ENCODE measurements at regions not wholly inside any gene's neighbourhood (a gene's known extent, or its start where the extent isn't known, plus 50 kb on each side); places are given as distances from the start of the nearest gene placed in this dataset.

- Histone ChIP-seq H2AFZ (no peak overlapping the region), H4K20me1 (replicated peaks; ENCODE audit: insufficient read depth) (no peaks in the 10 kb centered on the region), H3K9me2 (ENCODE audit: insufficient read depth) (no peaks in the 10 kb centered on the region), H3K79me2 (replicated peaks; ENCODE audit: insufficient read depth) (no peaks in the 10 kb centered on the region), H3F3A (replicated peaks; ENCODE audit: low read depth) (no peaks in the 10 kb centered on the region), H3K4me1 (ENCODE audit: insufficient read depth) (no peaks in the 10 kb centered on the region), H3K4me2 (no peak overlapping the region), H3K4me3 (no peak overlapping the region), H3K27ac (ENCODE audit: low read depth) (no peak overlapping the region), H3K27me3 (ENCODE audit: insufficient read depth) (no peaks in the 10 kb centered on the region), H3K36me3 (ENCODE audit: insufficient read depth) (no peaks in the 10 kb centered on the region)
- Mint-ChIP-seq H3K9me3 (peaks cover 70% of the 10 kb centered on the region), H3K4me1 (no peaks in the 10 kb centered on the region), H3K4me3 (no peak overlapping the region), H3K27me3 (ENCODE audit: insufficient read depth, low read depth, poor library complexity) (no peaks in the 10 kb centered on the region), H3K27ac (no peak overlapping the region), H3K36me3 (ENCODE audit: low read depth) (no peaks in the 10 kb centered on the region; the same call in 2 of the 3 replicates)
- no peak for DNase-seq (ENCODE audit: low spot score)
- TF ChIP-seq NANOG (IDR thresholded peaks at IDR 0.05; ENCODE audit: borderline replicate concordance): no peak
- TF ChIP-seq ZNF331 (CRISPR knock-in tag; IDR thresholded peaks at IDR 0.05; ENCODE audit: low read depth): no peak
- no peak for TF ChIP-seq EZH2phosphoT487 (IDR thresholded peaks at IDR 0.05; ENCODE audit: unreplicated experiment)
- no peak for TF ChIP-seq JUNB (IDR thresholded peaks at IDR 0.05; ENCODE audit: unreplicated experiment)
- TF ChIP-seq REST (IDR thresholded peaks at IDR 0.05; ENCODE audit: unreplicated experiment): no peak
- TF ChIP-seq POLR2AphosphoS5 (IDR thresholded peaks at IDR 0.05; ENCODE audit: low read depth): no peak
- TF ChIP-seq ZNF114 (CRISPR knock-in tag; IDR thresholded peaks at IDR 0.05): no peak
- TF ChIP-seq STAT1 (IDR thresholded peaks at IDR 0.05; ENCODE audit: unreplicated experiment): no peak
- no peak for TF ChIP-seq ZNF462 (CRISPR knock-in tag; IDR thresholded peaks at IDR 0.05)
- no peak for TF ChIP-seq ETS1 (IDR thresholded peaks at IDR 0.05)
- TF ChIP-seq EZH2 (IDR thresholded peaks at IDR 0.05; ENCODE audit: low read depth, unreplicated experiment): no peak
- TF ChIP-seq CREB1 (CRISPR knock-in tag; IDR thresholded peaks at IDR 0.05; ENCODE audit: low read depth): no peak
- no peak for TF ChIP-seq CTCF (conservative IDR thresholded peaks at IDR 0.05; ENCODE audit: low read depth in 2 of 2)
- ATAC-seq: no peak
Observed at GRCh38 chr19:42662712-42663111, 68.0 kb upstream of the CEACAM8 start.
